ENCODE measurements at regions not wholly inside any gene's neighbourhood (a gene's known extent, or its start where the extent isn't known, plus 50 kb on each side); places are given as distances from the start of the nearest gene placed in this dataset.

- TF ChIP-seq CTCF (IDR thresholded peaks at IDR 0.05; ENCODE audit: low read length), result no peak
- TF ChIP-seq EZH2phosphoT487 (IDR thresholded peaks at IDR 0.05; ENCODE audit: low read length), result no peak
- no peak for TF ChIP-seq EZH2 (optimal IDR thresholded peaks at IDR 0.05; ENCODE audit: low read depth, low read length)
These were observed 483.3 kb downstream of the TUSC7 start for GRCh38 chr3:117192888-117193287.

Measured in MM.1S (cell line).